Left ventricle myocardium inferior (tissue), 1 donor: ENCODE measurements at regions not wholly inside any gene's neighbourhood (a gene's known extent, or its start where the extent isn't known, plus 50 kb on each side); places are given as distances from the start of the nearest gene placed in this dataset.
A peak's percentile ranks its signal among the peaks of the same experiment; 100 is the strongest.

ENCODE experiments used
- DNase-seq: peaks from one replicate; pipeline ENCODE4 v3.0.0-alpha.2; 2020
- H3K27ac ChIP-seq: fragments of 200-600 bp; replicated peaks from 2 replicates; pipeline ENCODE4 v1.8.0; 2021
- H3K27me3 ChIP-seq: fragments of 200-600 bp; 2 replicates; pipeline ENCODE4 v1.8.0; 2021; ENCODE audit warnings: low read depth
- H3K36me3 ChIP-seq: fragments of 200-600 bp; 2 replicates; pipeline ENCODE4 v1.8.0; 2021
- H3K4me1 ChIP-seq: fragments of 200-600 bp; 2 replicates; pipeline ENCODE4 v1.8.0; 2021
- H3K4me3 ChIP-seq: fragments of 200-600 bp; 2 replicates; pipeline ENCODE4 v1.8.0; 2021; ENCODE audit warnings: mild to moderate bottlenecking, moderate library complexity
- H3K9me3 ChIP-seq: fragments of 200-600 bp; replicated peaks from 2 replicates; pipeline ENCODE4 v1.8.0; 2021
- intact Hi-C: fragments of 100-400 bp; cut with micrococcal nuclease; formaldehyde crosslinking; loops from one replicate; pipeline ENCODE4 v1.11.0; 2022
- TF ChIP-seq, protein P1 (sequence below): fragments of 200-600 bp; IDR thresholded peaks from 2 replicates; pipeline ENCODE4 v1.8.0; 2021; ENCODE audit warnings: antibody characterized with exemption, mild to moderate bottlenecking, borderline replicate concordance
- donor health status: DM: no; HTN: yes; CAD: no; lungs with severe emphysema.

GRCh38 chr17:68197997-68198930 is 49.6 kb upstream of the AMZ2 start:
- H3K27me3 ChIP-seq: peaks cover 57% of the 10 kb centered on the region
- H3K9me3 ChIP-seq: no peaks in the 10 kb centered on the region
- TF ChIP-seq, protein P1, sequence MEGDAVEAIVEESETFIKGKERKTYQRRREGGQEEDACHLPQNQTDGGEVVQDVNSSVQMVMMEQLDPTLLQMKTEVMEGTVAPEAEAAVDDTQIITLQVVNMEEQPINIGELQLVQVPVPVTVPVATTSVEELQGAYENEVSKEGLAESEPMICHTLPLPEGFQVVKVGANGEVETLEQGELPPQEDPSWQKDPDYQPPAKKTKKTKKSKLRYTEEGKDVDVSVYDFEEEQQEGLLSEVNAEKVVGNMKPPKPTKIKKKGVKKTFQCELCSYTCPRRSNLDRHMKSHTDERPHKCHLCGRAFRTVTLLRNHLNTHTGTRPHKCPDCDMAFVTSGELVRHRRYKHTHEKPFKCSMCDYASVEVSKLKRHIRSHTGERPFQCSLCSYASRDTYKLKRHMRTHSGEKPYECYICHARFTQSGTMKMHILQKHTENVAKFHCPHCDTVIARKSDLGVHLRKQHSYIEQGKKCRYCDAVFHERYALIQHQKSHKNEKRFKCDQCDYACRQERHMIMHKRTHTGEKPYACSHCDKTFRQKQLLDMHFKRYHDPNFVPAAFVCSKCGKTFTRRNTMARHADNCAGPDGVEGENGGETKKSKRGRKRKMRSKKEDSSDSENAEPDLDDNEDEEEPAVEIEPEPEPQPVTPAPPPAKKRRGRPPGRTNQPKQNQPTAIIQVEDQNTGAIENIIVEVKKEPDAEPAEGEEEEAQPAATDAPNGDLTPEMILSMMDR: no peak
- intact Hi-C loops: no loop called here
- H3K4me1 ChIP-seq: peaks cover 57% of the 10 kb centered on the region
- H3K27ac ChIP-seq: no peak overlapping the region
- peak overlapping the region; percentile 68 for H3K4me3 ChIP-seq
- no peak for DNase-seq
- H3K36me3 ChIP-seq: no peaks in the 10 kb centered on the region
